ENCODE measurements at regions not wholly inside any gene's neighbourhood (a gene's known extent, or its start where the extent isn't known, plus 50 kb on each side); places are given as distances from the start of the nearest gene placed in this dataset.

- intact Hi-C loops (cut with DNase I): no loop called here
- no peak overlapping the region for H3K27ac ChIP-seq
- DNase-seq (no peak), ATAC-seq (no peak), FAIRE-seq (no peak)
- no peak for TF ChIP-seq CTCF (IDR thresholded peaks at IDR 0.05)
- H3K36me3 ChIP-seq: no peaks in the 10 kb centered on the region
- WGBS, 2 donors: 63 to 64% methylated on average over 5 of the region's 5 CpGs
- no peaks in the 10 kb centered on the region for H3K9me3 ChIP-seq
- H3K4me3 ChIP-seq: no peak overlapping the region
- no peaks in the 10 kb centered on the region for H3K27me3 ChIP-seq
- no peaks in the 10 kb centered on the region for H3K4me1 ChIP-seq
These were observed 338.7 kb upstream of the IRX4 start for GRCh38 chr5:2221450-2221849.

DNA sequence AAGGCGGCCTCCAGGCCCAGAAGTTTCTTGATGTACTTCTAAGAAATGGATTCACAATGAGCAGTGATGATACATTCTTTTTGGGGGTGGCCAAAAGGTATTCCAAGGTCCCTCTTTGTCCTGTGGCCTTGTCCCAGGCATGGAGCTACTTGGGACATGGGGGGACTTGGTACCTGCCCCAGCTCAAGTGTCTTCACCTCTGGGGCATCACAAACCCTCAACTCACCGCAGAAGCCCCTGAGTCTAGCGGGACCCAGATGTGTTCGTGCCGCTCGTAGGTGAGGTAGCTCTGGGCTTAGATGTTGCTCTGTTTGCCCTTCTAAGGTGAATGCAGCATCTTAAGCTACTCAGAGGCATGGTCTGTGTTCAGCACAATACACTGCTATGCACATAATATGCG lies 338.0 kb upstream of the IRX4 start:
- Histone ChIP-seq H3K36me3 (no peaks in the 10 kb centered on the region), H3K4me1 (no peaks in the 10 kb centered on the region), H3K27me3 (no peaks in the 10 kb centered on the region), H3K4me3 (no peak overlapping the region), H3K9me3 (no peaks in the 10 kb centered on the region), H3K27ac (no peak overlapping the region)
- intact Hi-C loops (cut with DNase I): no loop called here
- WGBS, 2 donors: 69 to 77% methylated on average over 7 of the region's 7 CpGs
- FAIRE-seq: no peak
- no peak for ATAC-seq
- DNase-seq: no peak
- no peak for TF ChIP-seq CTCF (IDR thresholded peaks at IDR 0.05)

GRCh38 chr5:2219149-2219776 lies 336.5 kb upstream of the IRX4 start:
- no peak for DNase-seq
- H3K9me3 ChIP-seq: no peaks in the 10 kb centered on the region
- H3K27me3 ChIP-seq: no peaks in the 10 kb centered on the region
- no peaks in the 10 kb centered on the region for H3K4me1 ChIP-seq
- no peak for FAIRE-seq
- intact Hi-C loops (cut with DNase I): no loop called here
- no peak for TF ChIP-seq CTCF (IDR thresholded peaks at IDR 0.05)
- no peak overlapping the region for H3K27ac ChIP-seq
- H3K4me3 ChIP-seq: no peak overlapping the region
- H3K36me3 ChIP-seq: no peaks in the 10 kb centered on the region
- ATAC-seq: no peak
- 55 to 72% methylated on average over 3 of the region's 3 CpGs for WGBS, 2 donors

DNA sequence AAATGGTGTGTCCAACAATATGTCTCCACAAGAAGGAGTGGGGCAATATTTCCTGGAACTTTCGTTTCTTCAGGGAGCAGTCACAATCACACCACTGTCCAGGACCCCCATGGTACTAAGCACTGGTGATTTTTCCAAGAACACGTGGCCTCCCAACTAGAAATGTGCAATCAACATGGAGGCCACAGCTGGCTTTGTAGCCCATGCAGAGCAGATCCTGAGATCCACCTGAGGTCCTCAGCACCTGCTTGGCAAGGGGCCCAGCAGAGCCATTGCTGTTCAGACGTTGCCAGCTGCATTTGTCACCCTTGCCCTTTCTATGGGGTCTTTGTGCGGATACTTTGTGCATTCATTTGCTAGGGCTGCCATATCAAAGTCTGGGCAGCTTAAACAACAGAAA lies 334.5 kb upstream of the IRX4 start:
- H3K27ac ChIP-seq: no peak overlapping the region
- H3K27me3 ChIP-seq: no peaks in the 10 kb centered on the region
- TF ChIP-seq CTCF (IDR thresholded peaks at IDR 0.05): no peak
- no peaks in the 10 kb centered on the region for H3K9me3 ChIP-seq
- no peaks in the 10 kb centered on the region for H3K4me1 ChIP-seq
- ATAC-seq (no peak), DNase-seq (no peak), FAIRE-seq (no peak)
- no peak overlapping the region for H3K4me3 ChIP-seq
- WGBS, 2 donors: 45 to 59% methylated on average over 4 of the region's 4 CpGs
- intact Hi-C loops (cut with DNase I): no loop called here
- no peaks in the 10 kb centered on the region for H3K36me3 ChIP-seq

GRCh38 chr5:2214910-2215590 lies 332.3 kb upstream of the IRX4 start:
- 43 to 48% methylated on average over 15 of the region's 15 CpGs for WGBS, 2 donors
- TF ChIP-seq CTCF (IDR thresholded peaks at IDR 0.05): no peak
- FAIRE-seq (no peak), DNase-seq (no peak), ATAC-seq (no peak)
- no peaks in the 10 kb centered on the region for H3K4me1 ChIP-seq
- H3K36me3 ChIP-seq: no peaks in the 10 kb centered on the region
- peaks cover 0 to 2% (median under 1%) of the 10 kb centered on the region in 4 donors for H3K27me3 ChIP-seq
- no peak overlapping the region for H3K27ac ChIP-seq
- no peak overlapping the region for H3K4me3 ChIP-seq
- intact Hi-C loops (cut with DNase I): no loop called here
- H3K9me3 ChIP-seq: no peaks in the 10 kb centered on the region
